GM21528 (cell line): ENCODE measurements at regions not wholly inside any gene's neighbourhood (a gene's known extent, or its start where the extent isn't known, plus 50 kb on each side); places are given as distances from the start of the nearest gene placed in this dataset.
"Not testable (repeated sequence)": the region's sequence is repeated elsewhere in the genome, so short reads cannot be mapped to it uniquely, and the experiment has no call there.

Source experiments
- ATAC-seq: cut with Tn5 transposase; IDR thresholded peaks from one replicate; pipeline ENCODE4 v1.9.1; 2021; ENCODE audit warnings: mild to moderate bottlenecking, moderate library complexity; ENCODE audit not compliant: unreplicated experiment, low FRiP score

- ATAC-seq = no peak
Measured at GRCh38 chr15:39517122-39517855, 63.6 kb upstream of the THBS1 start.

GRCh38 chr15:39523968-39524367, 56.9 kb upstream of the THBS1 start:
- ATAC-seq = not testable (repeated sequence)

DNA sequence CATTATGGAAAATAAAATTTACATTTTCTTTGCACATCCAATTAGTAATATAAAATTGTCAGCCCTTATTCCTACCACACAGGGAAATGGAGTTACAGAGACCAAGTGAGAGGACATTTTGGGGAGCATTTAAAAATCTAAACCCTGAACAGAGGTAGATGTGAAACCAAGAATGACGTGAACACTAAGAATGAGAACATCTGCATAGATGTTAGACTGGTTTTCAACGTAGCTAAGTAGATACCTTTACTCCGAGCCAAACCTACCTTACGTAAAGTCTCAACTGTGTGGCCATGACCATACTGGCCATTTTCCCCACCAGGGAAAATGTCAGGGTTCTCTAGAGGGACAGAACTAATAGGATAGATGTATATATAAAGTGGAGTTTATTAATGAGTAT, 51.4 kb upstream of the THBS1 start:
- ATAC-seq = no peak

DNA sequence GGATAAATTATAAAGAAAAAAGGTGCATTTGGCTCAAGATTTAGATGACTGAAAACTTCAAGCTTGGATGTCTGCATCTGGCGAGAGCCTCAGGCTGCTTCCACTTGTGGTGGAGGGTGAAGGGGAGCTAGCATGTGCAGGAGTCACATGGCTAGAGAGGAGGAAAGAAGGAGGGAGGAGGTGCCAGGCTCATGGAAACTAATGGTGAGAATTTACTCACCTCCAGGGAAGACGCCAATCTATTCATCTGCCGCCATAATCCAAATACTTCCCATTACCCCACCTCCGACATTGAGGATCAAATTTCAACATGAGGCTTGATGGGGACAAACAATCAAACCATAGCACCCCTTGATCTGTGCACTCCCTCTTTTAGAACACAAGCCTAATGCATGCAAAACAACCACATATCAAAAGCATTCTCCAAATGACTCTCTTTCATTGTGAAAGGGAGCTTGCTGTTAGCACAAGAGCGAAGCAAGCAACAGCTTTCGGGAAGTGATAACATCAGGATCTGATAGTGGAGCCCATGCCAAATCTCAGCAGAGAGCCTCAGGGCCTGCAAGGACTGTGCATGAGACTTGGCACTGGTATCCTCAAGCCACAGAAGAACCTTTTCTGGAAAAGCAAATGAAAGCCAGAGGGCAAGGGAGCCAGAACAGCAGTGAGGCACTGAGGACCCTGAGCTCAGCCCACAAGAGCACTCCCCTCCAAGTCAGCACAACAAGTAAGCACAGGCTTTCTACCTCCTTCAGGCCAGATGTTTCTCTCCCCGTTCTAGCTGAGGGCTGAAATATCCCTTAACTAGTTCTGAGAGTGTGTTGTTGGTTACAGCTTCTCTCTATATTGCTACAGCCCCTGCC, 50.2 kb upstream of the THBS1 start:
- ATAC-seq = no peak
